ENCODE measurements at regions not wholly inside any gene's neighbourhood (a gene's known extent, or its start where the extent isn't known, plus 50 kb on each side); places are given as distances from the start of the nearest gene placed in this dataset.
"Not testable (repeated sequence)": the region's sequence is repeated elsewhere in the genome, so short reads cannot be mapped to it uniquely, and the experiment has no call there.

GRCh38 chr10:8314486-8314885 lies 260.0 kb downstream of the GATA3 start:
- no peak overlapping the region for H3K4me3 Mint-ChIP-seq
- Histone ChIP-seq H3K36me3 (ENCODE audit: insufficient read depth, low read length) (no peaks in the 10 kb centered on the region), H3K9me3 (ENCODE audit: control insufficient read depth in 1 of 2, insufficient read depth in 1 of 2, low read length in 2 of 2) (no peaks in the 10 kb centered on the region), H3K27ac (ENCODE audit: low read depth in 1 of 2, low read length in 2 of 2) (no peak overlapping the region), H3K4me3 (ENCODE audit: low read length) (no peak overlapping the region), H3K4me1 (ENCODE audit: insufficient read depth, low read length) (no peaks in the 10 kb centered on the region), H3K27me3 (ENCODE audit: control insufficient read depth in 1 of 2, insufficient read depth in 2 of 2, low read length in 2 of 2) (no peaks in the 10 kb centered on the region)
- ChIA-PET CTCF (no interaction called here), POLR2A (no interaction called here)
- H3K9me3 Mint-ChIP-seq = no peaks in the 10 kb centered on the region
- no peaks in the 10 kb centered on the region for H3K36me3 Mint-ChIP-seq (ENCODE audit: low read depth)
- TF ChIP-seq, protein P1, sequence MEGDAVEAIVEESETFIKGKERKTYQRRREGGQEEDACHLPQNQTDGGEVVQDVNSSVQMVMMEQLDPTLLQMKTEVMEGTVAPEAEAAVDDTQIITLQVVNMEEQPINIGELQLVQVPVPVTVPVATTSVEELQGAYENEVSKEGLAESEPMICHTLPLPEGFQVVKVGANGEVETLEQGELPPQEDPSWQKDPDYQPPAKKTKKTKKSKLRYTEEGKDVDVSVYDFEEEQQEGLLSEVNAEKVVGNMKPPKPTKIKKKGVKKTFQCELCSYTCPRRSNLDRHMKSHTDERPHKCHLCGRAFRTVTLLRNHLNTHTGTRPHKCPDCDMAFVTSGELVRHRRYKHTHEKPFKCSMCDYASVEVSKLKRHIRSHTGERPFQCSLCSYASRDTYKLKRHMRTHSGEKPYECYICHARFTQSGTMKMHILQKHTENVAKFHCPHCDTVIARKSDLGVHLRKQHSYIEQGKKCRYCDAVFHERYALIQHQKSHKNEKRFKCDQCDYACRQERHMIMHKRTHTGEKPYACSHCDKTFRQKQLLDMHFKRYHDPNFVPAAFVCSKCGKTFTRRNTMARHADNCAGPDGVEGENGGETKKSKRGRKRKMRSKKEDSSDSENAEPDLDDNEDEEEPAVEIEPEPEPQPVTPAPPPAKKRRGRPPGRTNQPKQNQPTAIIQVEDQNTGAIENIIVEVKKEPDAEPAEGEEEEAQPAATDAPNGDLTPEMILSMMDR (IDR thresholded peaks at IDR 0.05) = no peak
- H3K27ac Mint-ChIP-seq = no peak overlapping the region
- ATAC-seq (ENCODE audit: poor library complexity) (no peak), DNase-seq (no peak)
- no peaks in the 10 kb centered on the region for H3K27me3 Mint-ChIP-seq
- intact Hi-C loops (cut with DNase I, micrococcal nuclease) = loop anchor here in 1 of 2 experiments (5.0 kb wide), 1 partner anchor 62 kb away; no protein-coding TSS in a partner anchor
- H3K4me1 Mint-ChIP-seq (ENCODE audit: low read depth) = no peaks in the 10 kb centered on the region

DNA sequence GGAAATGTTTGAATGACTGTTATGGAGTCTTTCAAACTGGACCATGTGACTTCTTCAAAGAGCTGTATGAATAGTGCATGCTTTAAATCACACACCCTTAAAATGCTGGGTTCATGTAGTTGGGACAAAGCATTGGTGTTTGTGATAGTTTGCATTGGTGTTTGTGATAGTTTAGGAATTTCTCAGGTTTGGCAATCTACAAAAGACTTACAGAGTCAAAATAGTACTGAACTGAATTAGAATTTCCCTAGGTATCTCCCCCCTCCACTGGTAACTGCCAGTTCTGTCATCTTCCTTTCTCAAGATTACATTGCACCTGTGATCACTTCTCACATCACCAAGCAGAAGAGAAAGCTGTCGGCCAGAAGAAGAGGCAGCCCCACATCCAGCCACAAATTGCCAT lies 261.1 kb downstream of the GATA3 start:
- CTCF ChIA-PET = interaction anchor here (0.5 kb wide), 1 partner anchor 779 kb away, joined by 3 read pairs; no protein-coding TSS in a partner anchor
- Histone ChIP-seq H3K27me3 (ENCODE audit: control insufficient read depth in 1 of 2, insufficient read depth in 2 of 2, low read length in 2 of 2) (no peaks in the 10 kb centered on the region), H3K9me3 (ENCODE audit: control insufficient read depth in 1 of 2, insufficient read depth in 1 of 2, low read length in 2 of 2) (no peaks in the 10 kb centered on the region), H3K36me3 (ENCODE audit: insufficient read depth, low read length) (no peaks in the 10 kb centered on the region), H3K4me1 (ENCODE audit: insufficient read depth, low read length) (no peaks in the 10 kb centered on the region), H3K27ac (ENCODE audit: low read depth in 1 of 2, low read length in 2 of 2) (no peak overlapping the region), H3K4me3 (ENCODE audit: low read length) (no peak overlapping the region)
- POLR2A ChIA-PET = no interaction called here
- Mint-ChIP-seq H3K36me3 (ENCODE audit: low read depth) (no peaks in the 10 kb centered on the region), H3K27me3 (no peaks in the 10 kb centered on the region), H3K4me1 (ENCODE audit: low read depth) (no peaks in the 10 kb centered on the region), H3K9me3 (no peaks in the 10 kb centered on the region), H3K27ac (no peak overlapping the region), H3K4me3 (no peak overlapping the region)
- DNase-seq = no peak
- intact Hi-C loops (cut with DNase I, micrococcal nuclease) = no loop called here
- ATAC-seq (ENCODE audit: poor library complexity) = no peak
- TF ChIP-seq, protein P1 (IDR thresholded peaks at IDR 0.05) = no peak

GRCh38 chr10:8316284-8316683 lies 261.8 kb downstream of the GATA3 start:
- ChIA-PET CTCF (no interaction called here), POLR2A (no interaction called here)
- ATAC-seq (ENCODE audit: poor library complexity) = no peak
- Histone ChIP-seq H3K4me1 (ENCODE audit: insufficient read depth, low read length) (no peaks in the 10 kb centered on the region), H3K36me3 (ENCODE audit: insufficient read depth, low read length) (no peaks in the 10 kb centered on the region), H3K9me3 (ENCODE audit: control insufficient read depth in 1 of 2, insufficient read depth in 1 of 2, low read length in 2 of 2) (no peaks in the 10 kb centered on the region), H3K27me3 (ENCODE audit: control insufficient read depth in 1 of 2, insufficient read depth in 2 of 2, low read length in 2 of 2) (no peaks in the 10 kb centered on the region), H3K27ac (ENCODE audit: low read depth in 1 of 2, low read length in 2 of 2) (no peak overlapping the region), H3K4me3 (ENCODE audit: low read length) (no peak overlapping the region)
- intact Hi-C loops (cut with DNase I, micrococcal nuclease) = no loop called here
- no peak for DNase-seq
- no peaks in the 10 kb centered on the region for H3K4me1 Mint-ChIP-seq (ENCODE audit: low read depth)
- H3K9me3 Mint-ChIP-seq = no peaks in the 10 kb centered on the region
- no peaks in the 10 kb centered on the region for H3K27me3 Mint-ChIP-seq
- H3K27ac Mint-ChIP-seq = no peak overlapping the region
- no peak overlapping the region for H3K4me3 Mint-ChIP-seq
- no peaks in the 10 kb centered on the region for H3K36me3 Mint-ChIP-seq (ENCODE audit: low read depth)
- TF ChIP-seq, protein P1 (IDR thresholded peaks at IDR 0.05) = no peak

- CTCF ChIA-PET = interaction anchor here (1.1 kb wide), 1 partner anchor 126 kb away, joined by 3 read pairs; no protein-coding TSS in a partner anchor
- H3K4me3 ChIP-seq (ENCODE audit: low read length); H3K36me3 Mint-ChIP-seq (ENCODE audit: low read depth); H3K27ac Mint-ChIP-seq; intact Hi-C loops (cut with DNase I, micrococcal nuclease); H3K9me3 ChIP-seq (ENCODE audit: control insufficient read depth in 1 of 2, insufficient read depth in 1 of 2, low read length in 2 of 2); ATAC-seq (ENCODE audit: poor library complexity); DNase-seq; H3K4me3 Mint-ChIP-seq; H3K9me3 Mint-ChIP-seq; H3K27me3 Mint-ChIP-seq; H3K27ac ChIP-seq (ENCODE audit: low read depth in 1 of 2, low read length in 2 of 2); H3K4me1 Mint-ChIP-seq (ENCODE audit: low read depth); POLR2A ChIA-PET; H3K27me3 ChIP-seq (ENCODE audit: control insufficient read depth in 1 of 2, insufficient read depth in 2 of 2, low read length in 2 of 2); H3K36me3 ChIP-seq (ENCODE audit: insufficient read depth, low read length); H3K4me1 ChIP-seq (ENCODE audit: insufficient read depth, low read length): not testable (repeated sequence)
Measured at GRCh38 chr10:8318429-8318828, 263.9 kb downstream of the GATA3 start.

All from CD4-positive, alpha-beta T cell (primary cell).